HEK293 (cell line): ENCODE measurements at regions not wholly inside any gene's neighbourhood (a gene's known extent, or its start where the extent isn't known, plus 50 kb on each side); places are given as distances from the start of the nearest gene placed in this dataset.

ENCODE experiments used
- CTCF ChIA-PET: fragments of 350-600 bp; formaldehyde crosslinking; extraction: SDS; loops from one replicate; lab custom pipeline; 2021; ENCODE audit warnings: antibody characterized with exemption; lab: Yijun Ruan, JAX
- POLR2A ChIA-PET: fragments of 300-600 bp; formaldehyde crosslinking; extraction: SDS; loops from one replicate; lab custom pipeline; 2020; ENCODE audit warnings: antibody characterized with exemption, inconsistent platforms; lab: Yijun Ruan, JAX
- H3K27ac ChIP-seq: fragments of 200-500 bp; sonication (Bioruptor generic); 2 replicates; pipeline ENCODE4 v1.5.1; 2014; ENCODE audit warnings: low read depth, low read length, control low read depth, inconsistent platforms; ENCODE audit errors: extremely low read depth
- H3K36me3 ChIP-seq, 2 experiments: fragments of 200-500 bp in 1 of 2; sonication (Bioruptor generic) in 1 of 2; 1 replicate in 1 of 2; 2 replicates in 1 of 2; pipeline ENCODE4 v1.5.1; 2014 to 2017; ENCODE audit warnings: inconsistent platforms in 2 of 2, low read length in 2 of 2; ENCODE audit not compliant: control insufficient read depth in 2 of 2, insufficient read depth in 1 of 2
- H3K4me1 ChIP-seq: fragments of 200-500 bp; sonication (Bioruptor generic); 2 replicates; pipeline ENCODE4 v1.5.1; 2014; ENCODE audit warnings: mild to moderate bottlenecking, low read length, inconsistent platforms; ENCODE audit not compliant: control insufficient read depth, insufficient read depth
- H3K4me3 ChIP-seq: 2 replicates; pipeline ENCODE4 v1.5.1; 2011; ENCODE audit warnings: low read depth, mild to moderate bottlenecking, control low read depth, low read length, moderate library complexity
- H3K9me3 ChIP-seq: fragments of 200-500 bp; sonication (Bioruptor generic); 2 replicates; pipeline ENCODE4 v1.5.1; 2014; ENCODE audit warnings: low read depth, low read length, inconsistent platforms; ENCODE audit not compliant: control insufficient read depth, insufficient read depth
- REST ChIP-seq: fragments of 450-650 bp; formaldehyde crosslinking; IDR thresholded peaks from 2 replicates; pipeline ENCODE4 v1.5.1; 2016; ENCODE audit warnings: missing biosample characterization, missing genetic modification characterization
- SCRT1 ChIP-seq: fragments of 450-650 bp; formaldehyde crosslinking; IDR thresholded peaks from 2 replicates; pipeline ENCODE4 v1.5.1; 2016; ENCODE audit warnings: missing biosample characterization, missing genetic modification characterization, borderline replicate concordance
- YY1 ChIP-seq: fragments of 450-650 bp; formaldehyde crosslinking; IDR thresholded peaks from 2 replicates; pipeline ENCODE4 v1.5.1; 2018; ENCODE audit warnings: missing biosample characterization, missing genetic modification characterization
- YY2 ChIP-seq: fragments of 450-650 bp; formaldehyde crosslinking; IDR thresholded peaks from 2 replicates; pipeline ENCODE4 v1.5.1; 2016; ENCODE audit warnings: missing biosample characterization, missing genetic modification characterization
- ZBTB8A ChIP-seq: fragments of 450-650 bp; formaldehyde crosslinking; IDR thresholded peaks from 2 replicates; pipeline ENCODE4 v1.5.1; 2016; ENCODE audit warnings: missing biosample characterization, missing genetic modification characterization
- ZIC2 ChIP-seq: fragments of 450-650 bp; formaldehyde crosslinking; IDR thresholded peaks from 2 replicates; pipeline ENCODE4 v1.5.1; 2016; ENCODE audit warnings: missing biosample characterization, missing genetic modification characterization
- ZNF184 ChIP-seq: fragments of 450-650 bp; IDR thresholded peaks from 2 replicates; pipeline ENCODE4 v1.5.1; 2018; ENCODE audit warnings: missing biosample characterization, mild to moderate bottlenecking, missing genetic modification characterization
- ZNF292 ChIP-seq: fragments of 450-650 bp; formaldehyde crosslinking; IDR thresholded peaks from 2 replicates; pipeline ENCODE4 v1.5.1; 2016; ENCODE audit warnings: low read depth, missing biosample characterization, missing genetic modification characterization, borderline replicate concordance
- ZNF416 ChIP-seq: fragments of 450-650 bp; formaldehyde crosslinking; IDR thresholded peaks from 2 replicates; pipeline ENCODE4 v1.5.1; 2016; ENCODE audit warnings: missing biosample characterization, missing genetic modification characterization
- ZNF426 ChIP-seq: fragments of 450-650 bp; formaldehyde crosslinking; IDR thresholded peaks from 2 replicates; pipeline ENCODE4 v1.5.1; 2017; ENCODE audit warnings: missing biosample characterization, missing genetic modification characterization, mild to moderate bottlenecking, inconsistent platforms, moderate library complexity
- ZNF48 ChIP-seq: fragments of 450-650 bp; formaldehyde crosslinking; IDR thresholded peaks from 2 replicates; pipeline ENCODE4 v1.5.1; 2016; ENCODE audit warnings: missing biosample characterization, missing genetic modification characterization
- ZNF510 ChIP-seq: fragments of 450-650 bp; formaldehyde crosslinking; IDR thresholded peaks from 2 replicates; pipeline ENCODE4 v1.5.1; 2018; ENCODE audit warnings: mild to moderate bottlenecking, missing genetic modification characterization, missing biosample characterization; ENCODE audit not compliant: insufficient replicate concordance
- ZNF558 ChIP-seq: fragments of 450-650 bp; formaldehyde crosslinking; IDR thresholded peaks from 2 replicates; pipeline ENCODE4 v1.5.1; 2016; ENCODE audit warnings: missing biosample characterization, missing genetic modification characterization
- ZNF560 ChIP-seq: fragments of 450-650 bp; formaldehyde crosslinking; IDR thresholded peaks from 2 replicates; pipeline ENCODE4 v1.5.1; 2017; ENCODE audit warnings: missing biosample characterization, missing genetic modification characterization, borderline replicate concordance
- ZNF624 ChIP-seq: fragments of 450-650 bp; formaldehyde crosslinking; IDR thresholded peaks from 2 replicates; pipeline ENCODE4 v1.5.1; 2017; ENCODE audit warnings: missing biosample characterization, missing genetic modification characterization
- ZNF629 ChIP-seq: fragments of 450-650 bp; formaldehyde crosslinking; IDR thresholded peaks from 2 replicates; pipeline ENCODE4 v1.5.1; 2017; ENCODE audit warnings: missing biosample characterization, missing genetic modification characterization
- ZNF654 ChIP-seq: fragments of 450-650 bp; formaldehyde crosslinking; IDR thresholded peaks from 2 replicates; pipeline ENCODE4 v1.5.1; 2016; ENCODE audit warnings: low read depth, missing biosample characterization, missing genetic modification characterization
- ZNF658 ChIP-seq: fragments of 450-650 bp; formaldehyde crosslinking; IDR thresholded peaks from 2 replicates; pipeline ENCODE4; 2016; ENCODE audit warnings: missing biosample characterization, missing genetic modification characterization
- ZNF76 ChIP-seq: fragments of 450-650 bp; formaldehyde crosslinking; IDR thresholded peaks from 2 replicates; pipeline ENCODE4; 2016; ENCODE audit warnings: low read depth, missing biosample characterization, missing genetic modification characterization, borderline replicate concordance
- ZNF777 ChIP-seq: fragments of 450-650 bp; formaldehyde crosslinking; IDR thresholded peaks from 2 replicates; pipeline ENCODE4 v1.5.1; 2017; ENCODE audit warnings: missing biosample characterization, missing genetic modification characterization, borderline replicate concordance
- TF ChIP-seq, protein P1 (sequence below): fragments of 450-650 bp; formaldehyde crosslinking; IDR thresholded peaks from 2 replicates; pipeline ENCODE4 v1.5.1; 2016; ENCODE audit warnings: missing biosample characterization, missing genetic modification characterization
- TF ChIP-seq, protein P2 (sequence below): fragments of 450-650 bp; formaldehyde crosslinking; IDR thresholded peaks from 2 replicates; pipeline ENCODE4 v1.5.1; 2016; ENCODE audit warnings: missing biosample characterization, missing genetic modification characterization
- TF ChIP-seq, protein P3 (sequence below): fragments of 450-650 bp; formaldehyde crosslinking; IDR thresholded peaks from 2 replicates; pipeline ENCODE4 v1.5.1; 2017; ENCODE audit warnings: missing biosample characterization, mild to moderate bottlenecking, missing genetic modification characterization, moderate library complexity

GRCh38 chr3:26246901-26247300, 375.7 kb upstream of the LRRC3B start:
- Histone ChIP-seq H3K9me3 (no peaks in the 10 kb centered on the region), H3K4me1 (no peaks in the 10 kb centered on the region), H3K27ac (no peak overlapping the region), H3K36me3 (no peaks in the 10 kb centered on the region), H3K4me3 (no peak overlapping the region)
- POLR2A ChIA-PET: no interaction called here
- TF ChIP-seq SCRT1 (tag by site-specific recombination) (no peak), REST (tag by site-specific recombination) (no peak), ZNF777 (no peak), ZNF426 (no peak), ZNF48 (tag by site-specific recombination) (no peak), ZNF658 (tag by site-specific recombination) (no peak), ZNF654 (no peak)
- TF ChIP-seq, protein P1, sequence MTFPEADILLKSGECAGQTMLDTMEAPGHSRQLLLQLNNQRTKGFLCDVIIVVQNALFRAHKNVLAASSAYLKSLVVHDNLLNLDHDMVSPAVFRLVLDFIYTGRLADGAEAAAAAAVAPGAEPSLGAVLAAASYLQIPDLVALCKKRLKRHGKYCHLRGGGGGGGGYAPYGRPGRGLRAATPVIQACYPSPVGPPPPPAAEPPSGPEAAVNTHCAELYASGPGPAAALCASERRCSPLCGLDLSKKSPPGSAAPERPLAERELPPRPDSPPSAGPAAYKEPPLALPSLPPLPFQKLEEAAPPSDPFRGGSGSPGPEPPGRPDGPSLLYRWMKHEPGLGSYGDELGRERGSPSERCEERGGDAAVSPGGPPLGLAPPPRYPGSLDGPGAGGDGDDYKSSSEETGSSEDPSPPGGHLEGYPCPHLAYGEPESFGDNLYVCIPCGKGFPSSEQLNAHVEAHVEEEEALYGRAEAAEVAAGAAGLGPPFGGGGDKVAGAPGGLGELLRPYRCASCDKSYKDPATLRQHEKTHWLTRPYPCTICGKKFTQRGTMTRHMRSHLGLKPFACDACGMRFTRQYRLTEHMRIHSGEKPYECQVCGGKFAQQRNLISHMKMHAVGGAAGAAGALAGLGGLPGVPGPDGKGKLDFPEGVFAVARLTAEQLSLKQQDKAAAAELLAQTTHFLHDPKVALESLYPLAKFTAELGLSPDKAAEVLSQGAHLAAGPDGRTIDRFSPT (tag by site-specific recombination): no peak
- CTCF ChIA-PET: interaction anchor here (0.7 kb wide), 1 partner anchor 35 kb away, joined by 3 read pairs; no protein-coding TSS in a partner anchor

- Histone ChIP-seq H3K9me3 (no peaks in the 10 kb centered on the region), H3K4me1 (no peaks in the 10 kb centered on the region), H3K4me3 (no peak overlapping the region), H3K27ac (no peak overlapping the region), H3K36me3 (no peaks in the 10 kb centered on the region)
- ChIA-PET POLR2A (no interaction called here), CTCF (no interaction called here)
- TF ChIP-seq ZNF510 (no peak), YY2 (tag by site-specific recombination) (no peak), SCRT1 (tag by site-specific recombination) (no peak), ZNF558 (no peak), ZNF416 (no peak), ZNF184 (tag by site-specific recombination) (no peak), ZNF76 (tag by site-specific recombination) (no peak), ZNF624 (tag by site-specific recombination) (no peak), YY1 (tag by site-specific recombination) (no peak), ZNF292 (tag by site-specific recombination) (no peak), ZIC2 (no peak), ZNF560 (tag by site-specific recombination) (no peak), REST (tag by site-specific recombination) (no peak), ZBTB8A (no peak), ZNF629 (tag by site-specific recombination) (no peak)
- TF ChIP-seq, protein P2, sequence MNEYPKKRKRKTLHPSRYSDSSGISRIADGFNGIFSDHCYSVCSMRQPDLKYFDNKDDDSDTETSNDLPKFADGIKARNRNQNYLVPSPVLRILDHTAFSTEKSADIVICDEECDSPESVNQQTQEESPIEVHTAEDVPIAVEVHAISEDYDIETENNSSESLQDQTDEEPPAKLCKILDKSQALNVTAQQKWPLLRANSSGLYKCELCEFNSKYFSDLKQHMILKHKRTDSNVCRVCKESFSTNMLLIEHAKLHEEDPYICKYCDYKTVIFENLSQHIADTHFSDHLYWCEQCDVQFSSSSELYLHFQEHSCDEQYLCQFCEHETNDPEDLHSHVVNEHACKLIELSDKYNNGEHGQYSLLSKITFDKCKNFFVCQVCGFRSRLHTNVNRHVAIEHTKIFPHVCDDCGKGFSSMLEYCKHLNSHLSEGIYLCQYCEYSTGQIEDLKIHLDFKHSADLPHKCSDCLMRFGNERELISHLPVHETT (tag by site-specific recombination): no peak
- TF ChIP-seq, protein P3, sequence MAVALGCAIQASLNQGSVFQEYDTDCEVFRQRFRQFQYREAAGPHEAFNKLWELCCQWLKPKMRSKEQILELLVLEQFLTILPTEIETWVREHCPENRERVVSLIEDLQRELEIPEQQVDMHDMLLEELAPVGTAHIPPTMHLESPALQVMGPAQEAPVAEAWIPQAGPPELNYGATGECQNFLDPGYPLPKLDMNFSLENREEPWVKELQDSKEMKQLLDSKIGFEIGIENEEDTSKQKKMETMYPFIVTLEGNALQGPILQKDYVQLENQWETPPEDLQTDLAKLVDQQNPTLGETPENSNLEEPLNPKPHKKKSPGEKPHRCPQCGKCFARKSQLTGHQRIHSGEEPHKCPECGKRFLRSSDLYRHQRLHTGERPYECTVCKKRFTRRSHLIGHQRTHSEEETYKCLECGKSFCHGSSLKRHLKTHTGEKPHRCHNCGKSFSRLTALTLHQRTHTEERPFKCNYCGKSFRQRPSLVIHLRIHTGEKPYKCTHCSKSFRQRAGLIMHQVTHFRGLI (tag by site-specific recombination): no peak
Observed at GRCh38 chr3:26247712-26248111, 374.9 kb upstream of the LRRC3B start.
